Gastroesophageal sphincter (tissue), 4 donors: ENCODE measurements at regions not wholly inside any gene's neighbourhood (a gene's known extent, or its start where the extent isn't known, plus 50 kb on each side); places are given as distances from the start of the nearest gene placed in this dataset.

Experiments used
- small RNA-seq, 4 donors: library from RNA; depleted of rRNA; stranded (forward); fragments of <200 nt; gene quantifications; one replicate each; pipeline ENCODE3, GENCODE V24; 2016

Small RNA genes in the stretch of these regions (small RNA-seq; reads per million reads assigned to genes)
- gene AC008834.1 (0 reads per million in 4 donors), gene AC074133.1 (0 reads per million in 4 donors), gene MRPS35P2 (0 reads per million in 4 donors)
